ENCODE measurements at regions not wholly inside any gene's neighbourhood (a gene's known extent, or its start where the extent isn't known, plus 50 kb on each side); places are given as distances from the start of the nearest gene placed in this dataset.
"Not testable (repeated sequence)": the region's sequence is repeated elsewhere in the genome, so short reads cannot be mapped to it uniquely, and the experiment has no call there.

- not testable (repeated sequence) for DNase-seq (ENCODE audit: low read depth in 2 of 2)
Observed at GRCh38 chr15:84421513-84422181, 179.2 kb upstream of the ZSCAN2 start.

- not testable (repeated sequence) for DNase-seq (ENCODE audit: low read depth in 2 of 2)
Observed at GRCh38 chr15:84425327-84425726, 175.5 kb upstream of the ZSCAN2 start.

- DNase-seq (ENCODE audit: low read depth in 2 of 2), result not testable (repeated sequence)
Observed at GRCh38 chr15:84473305-84473877, 127.4 kb upstream of the ZSCAN2 start.

GRCh38 chr15:84476364-84477033 lies 124.3 kb upstream of the ZSCAN2 start:
- DNase-seq (ENCODE audit: low read depth in 2 of 2), result not testable (repeated sequence)

GRCh38 chr15:84477550-84477949 lies 123.3 kb upstream of the ZSCAN2 start:
- DNase-seq (ENCODE audit: low read depth in 2 of 2), result not testable (repeated sequence)

- not testable (repeated sequence) for DNase-seq (ENCODE audit: low read depth in 2 of 2)
Observed at GRCh38 chr15:84480174-84480681, 120.6 kb upstream of the ZSCAN2 start.

GRCh38 chr15:84483859-84484258 lies 117.0 kb upstream of the ZSCAN2 start:
- DNase-seq (ENCODE audit: low read depth in 2 of 2), result not testable (repeated sequence)

- peak; percentile 4 to 20 for DNase-seq (ENCODE audit: low read depth in 2 of 2)
Observed at GRCh38 chr15:84500165-84500889, 100.5 kb upstream of the ZSCAN2 start.

- not testable (repeated sequence) for DNase-seq (ENCODE audit: low read depth in 2 of 2)
Observed at GRCh38 chr15:84503101-84503500, 97.7 kb upstream of the ZSCAN2 start.

- DNase-seq (ENCODE audit: low read depth in 2 of 2), result not testable (repeated sequence)
Observed at GRCh38 chr15:84505552-84505951, 95.3 kb upstream of the ZSCAN2 start.

GRCh38 chr15:84512324-84512723 lies 88.5 kb upstream of the ZSCAN2 start:
- DNase-seq (ENCODE audit: low read depth in 2 of 2), result not testable (repeated sequence)

GRCh38 chr15:84516773-84517172 lies 84.0 kb upstream of the ZSCAN2 start:
- DNase-seq (ENCODE audit: low read depth in 2 of 2), result peak in 1 of 2 donors; percentile 4

GRCh38 chr15:84525491-84526344 lies 75.1 kb upstream of the ZSCAN2 start:
- DNase-seq (ENCODE audit: low read depth in 2 of 2), result peak in 1 of 2 donors; percentile 1

GRCh38 chr15:84530751-84531150 lies 70.1 kb upstream of the ZSCAN2 start:
- DNase-seq (ENCODE audit: low read depth in 2 of 2), result not testable (repeated sequence)

- not testable (repeated sequence) for DNase-seq (ENCODE audit: low read depth in 2 of 2)
Observed at GRCh38 chr15:84531223-84531622, 69.6 kb upstream of the ZSCAN2 start.

GRCh38 chr15:84531709-84532367 lies 69.0 kb upstream of the ZSCAN2 start:
- not testable (repeated sequence) for DNase-seq (ENCODE audit: low read depth in 2 of 2)

- DNase-seq (ENCODE audit: low read depth in 2 of 2), result not testable (repeated sequence)
Observed at GRCh38 chr15:84533705-84534104, 67.1 kb upstream of the ZSCAN2 start.

GRCh38 chr15:84534561-84535235 lies 66.1 kb upstream of the ZSCAN2 start:
- not testable (repeated sequence) for DNase-seq (ENCODE audit: low read depth in 2 of 2)

GRCh38 chr15:84536181-84536580 lies 64.6 kb upstream of the ZSCAN2 start:
- not testable (repeated sequence) for DNase-seq (ENCODE audit: low read depth in 2 of 2)

- DNase-seq (ENCODE audit: low read depth in 2 of 2), result not testable (repeated sequence)
Observed at GRCh38 chr15:84544586-84544985, 56.2 kb upstream of the ZSCAN2 start.
